HEK293 (cell line): ENCODE measurements at regions not wholly inside any gene's neighbourhood (a gene's known extent, or its start where the extent isn't known, plus 50 kb on each side); places are given as distances from the start of the nearest gene placed in this dataset.

Experiments used
- CTCF ChIA-PET: fragments of 350-600 bp; formaldehyde crosslinking; extraction: SDS; loops from one replicate; lab custom pipeline; 2021; ENCODE audit warnings: antibody characterized with exemption; lab: Yijun Ruan, JAX
- POLR2A ChIA-PET: fragments of 300-600 bp; formaldehyde crosslinking; extraction: SDS; loops from one replicate; lab custom pipeline; 2020; ENCODE audit warnings: antibody characterized with exemption, inconsistent platforms; lab: Yijun Ruan, JAX
- H3K27ac ChIP-seq: fragments of 200-500 bp; sonication (Bioruptor generic); 2 replicates; pipeline ENCODE4 v1.5.1; 2014; ENCODE audit warnings: low read depth, low read length, control low read depth, inconsistent platforms; ENCODE audit errors: extremely low read depth
- H3K36me3 ChIP-seq, 2 experiments: fragments of 200-500 bp in 1 of 2; sonication (Bioruptor generic) in 1 of 2; 1 replicate in 1 of 2; 2 replicates in 1 of 2; pipeline ENCODE4 v1.5.1; 2014 to 2017; ENCODE audit warnings: inconsistent platforms in 2 of 2, low read length in 2 of 2; ENCODE audit not compliant: control insufficient read depth in 2 of 2, insufficient read depth in 1 of 2
- H3K4me1 ChIP-seq: fragments of 200-500 bp; sonication (Bioruptor generic); 2 replicates; pipeline ENCODE4 v1.5.1; 2014; ENCODE audit warnings: mild to moderate bottlenecking, low read length, inconsistent platforms; ENCODE audit not compliant: control insufficient read depth, insufficient read depth
- H3K4me3 ChIP-seq: 2 replicates; pipeline ENCODE4 v1.5.1; 2011; ENCODE audit warnings: low read depth, mild to moderate bottlenecking, control low read depth, low read length, moderate library complexity
- H3K9me3 ChIP-seq: fragments of 200-500 bp; sonication (Bioruptor generic); 2 replicates; pipeline ENCODE4 v1.5.1; 2014; ENCODE audit warnings: low read depth, low read length, inconsistent platforms; ENCODE audit not compliant: control insufficient read depth, insufficient read depth
- ATF2 ChIP-seq: fragments of 450-650 bp; formaldehyde crosslinking; IDR thresholded peaks from 2 replicates; pipeline ENCODE4 v1.5.1; 2016; ENCODE audit warnings: missing biosample characterization, missing genetic modification characterization, low read depth
- KLF7 ChIP-seq: fragments of 450-650 bp; formaldehyde crosslinking; IDR thresholded peaks from 2 replicates; pipeline ENCODE4 v1.5.1; 2016; ENCODE audit warnings: missing biosample characterization, missing genetic modification characterization, borderline replicate concordance
- KLF8 ChIP-seq: fragments of 450-650 bp; formaldehyde crosslinking; IDR thresholded peaks from 2 replicates; pipeline ENCODE4 v1.5.1; 2016; ENCODE audit warnings: missing biosample characterization, missing genetic modification characterization
- SCRT2 ChIP-seq: fragments of 450-650 bp; formaldehyde crosslinking; IDR thresholded peaks from 2 replicates; pipeline ENCODE4 v1.5.1; 2016; ENCODE audit warnings: missing biosample characterization, missing genetic modification characterization
- SP2 ChIP-seq: fragments of 450-650 bp; formaldehyde crosslinking; IDR thresholded peaks from 2 replicates; pipeline ENCODE4 v1.5.1; 2016; ENCODE audit warnings: missing biosample characterization, missing genetic modification characterization
- SP3 ChIP-seq: fragments of 450-650 bp; formaldehyde crosslinking; IDR thresholded peaks from 2 replicates; pipeline ENCODE4 v1.5.1; 2016; ENCODE audit warnings: missing biosample characterization, missing genetic modification characterization
- TRIM28 ChIP-seq: IDR thresholded peaks from 2 replicates; pipeline ENCODE4 v1.6.1; 2011; ENCODE audit warnings: low read length, control low read depth, borderline replicate concordance
- ZBTB20 ChIP-seq: fragments of 450-650 bp; formaldehyde crosslinking; IDR thresholded peaks from 2 replicates; pipeline ENCODE4 v1.5.1; 2016; ENCODE audit warnings: missing biosample characterization, missing genetic modification characterization
- ZBTB44 ChIP-seq: fragments of 450-650 bp; IDR thresholded peaks from 2 replicates; pipeline ENCODE4 v1.5.1; 2018; ENCODE audit warnings: missing biosample characterization, mild to moderate bottlenecking, missing genetic modification characterization
- ZBTB7A ChIP-seq: fragments of 450-650 bp; formaldehyde crosslinking; IDR thresholded peaks from 2 replicates; pipeline ENCODE4 v1.5.1; 2016; ENCODE audit warnings: low read depth, missing biosample characterization, missing genetic modification characterization
- ZEB2 ChIP-seq: fragments of 450-650 bp; formaldehyde crosslinking; IDR thresholded peaks from 2 replicates; pipeline ENCODE4 v1.5.1; 2016; ENCODE audit warnings: missing biosample characterization, missing genetic modification characterization
- ZFP37 ChIP-seq: fragments of 450-650 bp; formaldehyde crosslinking; IDR thresholded peaks from 2 replicates; pipeline ENCODE4 v1.5.1; 2016; ENCODE audit warnings: missing biosample characterization, missing genetic modification characterization
- ZNF10 ChIP-seq: fragments of 450-650 bp; formaldehyde crosslinking; IDR thresholded peaks from 2 replicates; pipeline ENCODE4 v1.5.1; 2017; ENCODE audit warnings: missing biosample characterization, missing genetic modification characterization
- ZNF114 ChIP-seq: fragments of 450-650 bp; formaldehyde crosslinking; IDR thresholded peaks from 2 replicates; pipeline ENCODE4 v1.5.0; 2017; ENCODE audit warnings: missing biosample characterization, missing genetic modification characterization
- ZNF148 ChIP-seq: fragments of 450-650 bp; formaldehyde crosslinking; IDR thresholded peaks from 2 replicates; pipeline ENCODE4 v1.5.0; 2017; ENCODE audit warnings: missing biosample characterization, missing genetic modification characterization, borderline replicate concordance
- ZNF175 ChIP-seq: fragments of 450-650 bp; formaldehyde crosslinking; IDR thresholded peaks from 2 replicates; pipeline ENCODE4 v1.5.1; 2016; ENCODE audit warnings: missing biosample characterization, missing genetic modification characterization
- ZNF211 ChIP-seq: fragments of 450-650 bp; formaldehyde crosslinking; IDR thresholded peaks from 2 replicates; pipeline ENCODE4 v1.5.1; 2016; ENCODE audit warnings: low read depth, missing biosample characterization, missing genetic modification characterization
- ZNF214 ChIP-seq: fragments of 450-650 bp; formaldehyde crosslinking; IDR thresholded peaks from 2 replicates; pipeline ENCODE4 v1.5.1; 2017; ENCODE audit warnings: missing biosample characterization, mild to moderate bottlenecking, missing genetic modification characterization, borderline replicate concordance
- ZNF23 ChIP-seq: fragments of 450-650 bp; formaldehyde crosslinking; IDR thresholded peaks from 2 replicates; pipeline ENCODE4 v1.5.1; 2016; ENCODE audit warnings: missing biosample characterization, missing genetic modification characterization, borderline replicate concordance
- ZNF623 ChIP-seq: fragments of 450-650 bp; formaldehyde crosslinking; IDR thresholded peaks from 2 replicates; pipeline ENCODE4 v1.5.1; 2016; ENCODE audit warnings: missing biosample characterization, missing genetic modification characterization
- ZNF670 ChIP-seq: fragments of 450-650 bp; formaldehyde crosslinking; IDR thresholded peaks from 2 replicates; pipeline ENCODE4 v1.5.1; 2016; ENCODE audit warnings: missing biosample characterization, missing genetic modification characterization, low read depth
- ZNF677 ChIP-seq: fragments of 450-650 bp; IDR thresholded peaks from 2 replicates; pipeline ENCODE4 v1.5.0; 2018; ENCODE audit warnings: missing biosample characterization, mild to moderate bottlenecking, missing genetic modification characterization, moderate library complexity
- ZNF777 ChIP-seq: fragments of 450-650 bp; formaldehyde crosslinking; IDR thresholded peaks from 2 replicates; pipeline ENCODE4 v1.5.1; 2017; ENCODE audit warnings: missing biosample characterization, missing genetic modification characterization, borderline replicate concordance
- TF ChIP-seq, protein P1 (sequence below): fragments of 450-650 bp; formaldehyde crosslinking; IDR thresholded peaks from 2 replicates; pipeline ENCODE4 v1.5.1; 2017; ENCODE audit warnings: missing biosample characterization, missing genetic modification characterization
- TF ChIP-seq, protein P2 (sequence below): sonication (generic); formaldehyde crosslinking; IDR thresholded peaks from 2 replicates; pipeline ENCODE4 v1.8.1; 2022; ENCODE audit warnings: mild to moderate bottlenecking, moderate library complexity, missing genetic modification reagents

- TF ChIP-seq SP3 (tag by site-specific recombination): no peak
- TF ChIP-seq TRIM28: no peak
- no peak for TF ChIP-seq ZBTB7A (tag by site-specific recombination)
- no peak for TF ChIP-seq ZNF175
- TF ChIP-seq, protein P1, sequence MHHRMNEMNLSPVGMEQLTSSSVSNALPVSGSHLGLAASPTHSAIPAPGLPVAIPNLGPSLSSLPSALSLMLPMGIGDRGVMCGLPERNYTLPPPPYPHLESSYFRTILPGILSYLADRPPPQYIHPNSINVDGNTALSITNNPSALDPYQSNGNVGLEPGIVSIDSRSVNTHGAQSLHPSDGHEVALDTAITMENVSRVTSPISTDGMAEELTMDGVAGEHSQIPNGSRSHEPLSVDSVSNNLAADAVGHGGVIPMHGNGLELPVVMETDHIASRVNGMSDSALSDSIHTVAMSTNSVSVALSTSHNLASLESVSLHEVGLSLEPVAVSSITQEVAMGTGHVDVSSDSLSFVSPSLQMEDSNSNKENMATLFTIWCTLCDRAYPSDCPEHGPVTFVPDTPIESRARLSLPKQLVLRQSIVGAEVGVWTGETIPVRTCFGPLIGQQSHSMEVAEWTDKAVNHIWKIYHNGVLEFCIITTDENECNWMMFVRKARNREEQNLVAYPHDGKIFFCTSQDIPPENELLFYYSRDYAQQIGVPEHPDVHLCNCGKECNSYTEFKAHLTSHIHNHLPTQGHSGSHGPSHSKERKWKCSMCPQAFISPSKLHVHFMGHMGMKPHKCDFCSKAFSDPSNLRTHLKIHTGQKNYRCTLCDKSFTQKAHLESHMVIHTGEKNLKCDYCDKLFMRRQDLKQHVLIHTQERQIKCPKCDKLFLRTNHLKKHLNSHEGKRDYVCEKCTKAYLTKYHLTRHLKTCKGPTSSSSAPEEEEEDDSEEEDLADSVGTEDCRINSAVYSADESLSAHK (tag by site-specific recombination): no peak
- TF ChIP-seq ZNF623 (tag by site-specific recombination): no peak
- TF ChIP-seq ATF2 (tag by site-specific recombination): no peak
- TF ChIP-seq ZBTB44 (tag by site-specific recombination): no peak
- no peak for TF ChIP-seq ZNF670 (tag by site-specific recombination)
- ChIA-PET CTCF (interaction anchor here (0.6 kb wide), 1 partner anchor 1216 kb away, joined by 3 read pairs; no protein-coding TSS in a partner anchor), POLR2A (no interaction called here)
- no peak overlapping the region for H3K4me3 ChIP-seq
- H3K4me1 ChIP-seq: no peaks in the 10 kb centered on the region
- no peaks in the 10 kb centered on the region for H3K36me3 ChIP-seq
- no peaks in the 10 kb centered on the region for H3K9me3 ChIP-seq
- no peak overlapping the region for H3K27ac ChIP-seq
Measured at GRCh38 chr4:34534916-34535315, 1709.4 kb downstream of the ARAP2 start.

DNA sequence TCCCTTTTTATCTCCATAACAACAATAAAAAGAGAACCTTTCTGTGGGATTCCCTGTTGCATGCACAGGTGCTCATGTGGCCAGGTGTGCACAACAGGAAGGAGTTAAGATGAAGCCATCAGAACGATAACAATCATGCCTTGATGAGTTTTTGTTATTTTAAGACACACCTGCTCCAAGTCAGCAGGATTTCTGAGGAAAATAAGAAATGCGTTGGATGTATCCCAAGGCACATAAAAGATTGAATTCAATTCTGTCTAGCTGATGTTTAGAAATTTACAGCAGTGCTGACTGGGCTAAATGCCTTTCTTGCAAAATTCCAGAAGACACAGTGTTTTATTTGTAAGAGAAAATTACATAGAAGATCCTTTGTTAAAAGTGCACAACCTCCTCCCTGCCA lies 1678.2 kb downstream of the ARAP2 start:
- Histone ChIP-seq H3K36me3 (no peaks in the 10 kb centered on the region), H3K9me3 (no peaks in the 10 kb centered on the region), H3K4me1 (no peaks in the 10 kb centered on the region), H3K4me3 (no peak overlapping the region), H3K27ac (no peak overlapping the region)
- TF ChIP-seq ZNF10 (tag by site-specific recombination) (no peak), ZEB2 (tag by site-specific recombination) (no peak), KLF8 (tag by site-specific recombination) (no peak)
- ChIA-PET CTCF (no interaction called here), POLR2A (no interaction called here)

- POLR2A ChIA-PET: no interaction called here
- TF ChIP-seq ZNF677 (no peak), ZNF211 (tag by site-specific recombination) (no peak), SCRT2 (tag by site-specific recombination) (no peak), ZNF23 (tag by site-specific recombination) (no peak), ZBTB20 (tag by site-specific recombination) (no peak), ZNF777 (tag by site-specific recombination) (no peak), SP2 (no peak), ZNF214 (no peak), ZNF148 (tag by site-specific recombination) (no peak), KLF7 (tag by site-specific recombination) (no peak), ZNF114 (tag by site-specific recombination) (no peak), ZFP37 (tag by site-specific recombination) (no peak)
- TF ChIP-seq, protein P2, sequence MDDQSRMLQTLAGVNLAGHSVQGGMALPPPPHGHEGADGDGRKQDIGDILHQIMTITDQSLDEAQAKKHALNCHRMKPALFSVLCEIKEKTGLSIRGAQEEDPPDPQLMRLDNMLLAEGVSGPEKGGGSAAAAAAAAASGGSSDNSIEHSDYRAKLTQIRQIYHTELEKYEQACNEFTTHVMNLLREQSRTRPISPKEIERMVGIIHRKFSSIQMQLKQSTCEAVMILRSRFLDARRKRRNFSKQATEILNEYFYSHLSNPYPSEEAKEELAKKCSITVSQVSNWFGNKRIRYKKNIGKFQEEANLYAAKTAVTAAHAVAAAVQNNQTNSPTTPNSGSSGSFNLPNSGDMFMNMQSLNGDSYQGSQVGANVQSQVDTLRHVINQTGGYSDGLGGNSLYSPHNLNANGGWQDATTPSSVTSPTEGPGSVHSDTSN (CRISPR knock-in tag): no peak
Measured at GRCh38 chr4:34572026-34572425, 1672.3 kb downstream of the ARAP2 start.

More at GRCh38 chr4:34572026-34572425, 1672.3 kb downstream of the ARAP2 start:
- no peaks in the 10 kb centered on the region for H3K9me3 ChIP-seq
- CTCF ChIA-PET: no interaction called here
- H3K36me3 ChIP-seq: no peaks in the 10 kb centered on the region
- no peak overlapping the region for H3K4me3 ChIP-seq
- H3K4me1 ChIP-seq: no peaks in the 10 kb centered on the region
- H3K27ac ChIP-seq: no peak overlapping the region
